ENCODE measurements at regions not wholly inside any gene's neighbourhood (a gene's known extent, or its start where the extent isn't known, plus 50 kb on each side); places are given as distances from the start of the nearest gene placed in this dataset.

DNA sequence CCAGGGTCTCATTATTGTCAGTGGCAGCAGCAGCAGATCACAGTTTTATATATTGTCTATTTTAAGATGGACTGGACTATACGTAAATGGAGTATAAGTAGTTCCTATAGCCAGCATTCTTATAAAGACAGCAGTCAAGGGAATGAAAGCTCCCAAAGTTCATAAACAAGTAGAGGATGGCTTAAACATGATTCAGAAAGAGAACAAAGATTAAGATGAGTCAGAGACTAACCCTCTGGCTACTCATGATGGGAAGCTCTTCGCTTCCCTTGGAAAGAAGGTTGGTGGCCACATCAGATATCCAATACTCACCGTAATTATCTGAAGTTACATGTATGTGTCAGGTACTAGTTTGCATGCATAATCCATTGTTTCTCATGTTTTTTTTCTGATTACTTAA lies 277.0 kb downstream of the INHBA start:
- TF ChIP-seq CTCF (IDR thresholded peaks at IDR 0.05) (no peak), POLR2A (IDR thresholded peaks at IDR 0.05) (no peak)
